Fibroblast of gingiva (primary cell): ENCODE measurements at regions not wholly inside any gene's neighbourhood (a gene's known extent, or its start where the extent isn't known, plus 50 kb on each side); places are given as distances from the start of the nearest gene placed in this dataset.
A peak's percentile ranks its signal among the peaks of the same experiment; 100 is the strongest.

ENCODE experiments used
- DNase-seq: peaks from one replicate; pipeline ENCODE4 v3.0.0-alpha.2; 2011; ENCODE audit warnings: low read depth

GRCh38 chr2:54392555-54393324, 63.4 kb upstream of the SPTBN1 start:
- no peak for DNase-seq

DNA sequence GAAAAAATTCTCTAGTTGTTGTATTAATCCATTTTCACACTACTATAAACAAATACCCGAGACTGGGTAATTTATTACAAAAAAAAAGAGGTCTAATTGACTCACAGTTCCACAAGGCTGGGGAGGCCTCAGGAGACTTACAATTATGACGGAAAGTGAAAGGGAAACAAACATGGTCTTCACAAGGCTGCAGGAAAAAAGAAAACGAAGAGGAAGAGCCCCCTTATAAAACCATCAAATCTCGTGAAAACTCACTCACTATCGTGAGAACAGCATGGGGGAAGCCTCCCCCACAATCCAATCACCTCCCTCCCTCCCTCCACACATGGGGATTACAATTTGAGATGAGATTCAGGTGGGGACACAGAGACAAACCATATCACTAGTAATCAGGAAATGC, 61.7 kb upstream of the SPTBN1 start:
- peak; percentile 12 for DNase-seq

DNA sequence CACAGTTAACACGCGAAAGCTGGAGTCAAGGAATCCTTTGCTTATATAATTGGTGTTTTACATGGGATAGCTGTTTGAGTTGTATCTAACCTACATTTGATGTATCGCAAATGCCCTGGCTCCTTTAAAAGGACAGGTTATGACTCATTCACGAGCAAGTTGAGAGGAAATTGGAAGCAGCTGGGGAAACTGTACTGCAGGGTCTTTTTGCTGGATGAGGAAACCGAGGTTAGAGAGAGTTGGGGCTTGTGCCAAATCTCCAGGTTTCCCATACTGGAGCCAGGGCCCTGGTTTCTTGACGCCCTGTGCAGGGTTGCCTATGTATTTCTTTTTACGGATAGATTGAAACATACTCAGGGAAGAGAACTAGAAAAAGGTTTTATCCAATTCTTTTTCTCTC, 60.0 kb upstream of the SPTBN1 start:
- DNase-seq = peak; percentile 21

DNA sequence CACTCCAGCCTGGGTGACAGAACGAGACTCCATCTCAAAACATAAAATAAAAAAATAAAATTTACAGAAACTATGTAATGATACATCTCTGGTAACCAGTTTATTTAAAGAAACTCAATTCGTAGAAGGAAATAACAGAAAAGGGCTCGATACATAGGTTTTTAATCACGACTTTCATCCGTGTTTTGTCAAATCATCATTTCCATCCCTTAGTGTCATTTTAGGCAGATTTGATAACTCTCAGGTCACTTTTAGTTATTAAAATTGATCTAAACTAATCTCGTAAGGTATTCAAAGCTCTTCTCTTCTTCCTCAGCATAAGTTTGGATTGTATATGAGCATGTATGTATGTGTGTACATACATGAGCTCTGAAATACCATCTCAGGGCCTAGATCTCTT, 59.3 kb upstream of the SPTBN1 start:
- no peak for DNase-seq

- no peak for DNase-seq
Measured at GRCh38 chr2:54397426-54397825, 58.7 kb upstream of the SPTBN1 start.

- no peak for DNase-seq
Measured at GRCh38 chr2:54401554-54401953, 54.6 kb upstream of the SPTBN1 start.

DNA sequence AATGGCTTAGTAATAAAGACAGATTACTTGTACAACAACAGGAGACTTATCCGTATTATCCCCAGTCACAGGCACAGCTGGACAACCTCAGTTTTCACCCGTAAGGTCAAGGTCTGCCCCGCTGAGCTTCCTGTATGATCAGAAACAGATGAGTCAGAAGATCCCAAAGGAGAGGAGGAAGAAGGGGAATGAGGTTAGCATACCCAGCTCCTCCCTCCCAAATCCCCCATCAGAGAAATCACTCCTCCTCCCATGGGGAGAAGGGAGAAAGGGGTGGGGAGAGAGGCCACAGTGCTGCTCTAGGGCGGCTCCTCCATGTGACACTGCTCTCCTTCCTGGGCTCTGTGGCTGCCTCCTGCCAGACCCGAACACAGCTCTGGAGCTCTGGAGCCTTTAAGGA, 53.8 kb upstream of the SPTBN1 start:
- no peak for DNase-seq

DNA sequence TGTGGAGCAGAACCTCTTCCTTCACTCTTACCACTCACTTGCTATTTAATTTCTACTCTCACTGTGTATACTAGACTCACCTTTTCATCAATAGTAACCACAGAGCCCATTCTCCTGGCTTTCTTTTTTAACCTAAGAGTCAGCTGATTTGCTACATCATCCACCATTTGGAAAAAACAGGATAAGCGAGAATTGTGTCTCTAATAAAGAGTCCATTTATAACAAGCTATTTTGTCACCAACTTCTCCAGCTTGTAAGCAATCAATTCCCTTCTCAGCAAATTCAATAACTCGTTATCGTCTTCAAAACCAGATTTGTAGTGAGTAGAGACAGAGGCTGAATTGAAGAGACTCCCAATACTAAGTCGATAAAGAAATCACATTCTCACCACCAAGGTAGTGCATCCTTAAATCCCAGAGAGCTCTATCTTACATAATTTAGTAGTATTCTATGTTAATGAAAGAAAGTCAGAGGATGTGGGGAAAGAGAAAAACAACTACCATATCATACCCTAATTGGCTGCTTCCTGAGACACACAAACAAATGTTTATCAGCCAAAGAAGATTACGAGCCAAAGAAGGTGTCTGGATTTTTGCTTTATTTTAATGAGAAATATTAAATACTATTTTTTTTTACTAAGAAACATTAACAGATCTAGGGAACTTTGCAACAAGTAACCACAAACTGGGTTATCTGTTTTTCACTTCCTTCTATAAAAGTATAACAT, 52.5 kb upstream of the SPTBN1 start:
- no peak for DNase-seq

DNA sequence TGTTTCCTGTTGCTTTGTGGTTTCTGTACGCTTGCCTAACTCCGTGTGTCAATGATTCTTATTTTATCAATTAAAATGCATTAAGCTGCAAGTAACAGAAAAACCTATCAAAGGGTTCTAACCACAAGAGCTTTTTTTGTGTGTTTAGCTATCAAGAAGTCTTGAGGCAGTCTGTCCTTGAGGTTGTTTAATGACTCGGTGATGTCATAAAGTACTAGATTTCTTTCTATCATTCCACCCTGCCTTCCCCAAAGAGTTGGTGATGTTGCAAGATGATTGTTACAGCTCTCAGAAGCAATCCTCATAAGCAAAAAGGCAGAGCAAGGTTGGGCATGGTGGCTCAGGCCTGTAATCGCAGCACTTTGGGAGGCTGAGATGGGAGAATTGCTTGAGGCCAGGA, 51.9 kb upstream of the SPTBN1 start:
- peak; percentile 49 for DNase-seq

DNA sequence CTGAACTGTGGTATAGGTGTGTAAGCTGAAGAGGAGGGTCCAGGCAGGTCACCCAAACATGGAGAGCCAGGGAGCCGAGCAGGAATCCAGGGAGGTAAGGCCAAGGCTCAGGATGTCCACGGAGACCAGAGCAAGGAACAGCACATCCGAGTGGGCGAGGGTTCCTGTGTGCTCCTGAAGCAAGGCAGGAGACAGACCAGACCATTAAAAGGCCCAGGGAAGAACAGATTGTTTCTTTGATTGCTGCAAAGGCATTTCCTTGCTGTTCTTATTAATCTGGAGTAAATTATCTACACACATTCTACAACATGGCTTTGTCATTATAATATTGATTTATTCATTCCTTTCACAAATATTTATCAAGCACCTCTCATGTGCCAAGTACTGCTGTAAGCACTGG, 50.1 kb upstream of the SPTBN1 start:
- no peak for DNase-seq
